Effector memory CD4-positive, alpha-beta T cell (primary cell): ENCODE measurements at regions not wholly inside any gene's neighbourhood (a gene's known extent, or its start where the extent isn't known, plus 50 kb on each side); places are given as distances from the start of the nearest gene placed in this dataset.

Source experiments
- DNase-seq, 3 donors: peaks; one replicate each; pipeline ENCODE4 v3.0.0-alpha.2; 2020
- H3K27ac ChIP-seq: 2 replicates; pipeline ENCODE4 v1.7.0; 2013; ENCODE audit warnings: mild to moderate bottlenecking, low read length, moderate library complexity; ENCODE audit not compliant: insufficient read depth, poor library complexity, severe bottlenecking
- H3K27me3 ChIP-seq: replicated peaks from 2 replicates; pipeline ENCODE4 v1.7.0; 2013; ENCODE audit warnings: mild to moderate bottlenecking, low read length; ENCODE audit not compliant: insufficient read depth, control insufficient read depth, poor library complexity, severe bottlenecking
- H3K36me3 ChIP-seq: 2 replicates; pipeline ENCODE4 v1.7.0; 2013; ENCODE audit warnings: mild to moderate bottlenecking, low read length, moderate library complexity; ENCODE audit not compliant: control insufficient read depth, insufficient read depth
- H3K4me1 ChIP-seq: 2 replicates; pipeline ENCODE4 v1.7.0; 2013; ENCODE audit warnings: low read length, mild to moderate bottlenecking; ENCODE audit not compliant: control insufficient read depth, insufficient read depth, poor library complexity, severe bottlenecking
- H3K4me3 ChIP-seq: 2 replicates; pipeline ENCODE4 v1.7.0; 2013; ENCODE audit warnings: low read length, low read depth, mild to moderate bottlenecking; ENCODE audit not compliant: insufficient read depth, poor library complexity, severe bottlenecking
- H3K9me3 ChIP-seq: 2 replicates; pipeline ENCODE4 v1.7.0; 2013; ENCODE audit warnings: mild to moderate bottlenecking, low read length, moderate library complexity; ENCODE audit not compliant: control insufficient read depth

GRCh38 chr4:152112190-152112589, 351.4 kb upstream of the GATB start:
- H3K4me1 ChIP-seq: peaks cover 18% of the 10 kb centered on the region
- DNase-seq: no peak
- H3K9me3 ChIP-seq: no peaks in the 10 kb centered on the region
- no peak overlapping the region for H3K4me3 ChIP-seq
- no peaks in the 10 kb centered on the region for H3K36me3 ChIP-seq
- no peaks in the 10 kb centered on the region for H3K27me3 ChIP-seq
- H3K27ac ChIP-seq: no peak overlapping the region

DNA sequence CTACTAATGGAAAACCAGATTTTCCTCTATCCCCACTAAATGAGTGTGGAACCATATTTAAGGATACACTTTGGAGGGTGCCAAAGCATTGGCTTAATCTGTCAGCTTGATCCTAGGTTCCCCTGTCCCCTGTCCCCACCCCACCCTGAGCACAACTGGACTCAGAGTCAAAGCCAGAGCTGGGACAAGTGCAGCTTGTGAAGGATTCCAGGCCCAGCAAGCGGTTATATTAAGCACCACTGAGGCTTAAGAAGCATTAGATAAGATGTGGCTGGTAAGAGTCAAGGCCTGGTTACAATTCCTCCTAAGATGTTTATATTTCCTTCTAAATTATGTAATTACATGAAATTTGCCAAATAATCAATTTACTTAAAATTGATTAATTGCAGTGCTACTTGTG, 350.0 kb upstream of the GATB start:
- H3K4me1 ChIP-seq: peaks cover 22% of the 10 kb centered on the region
- no peak overlapping the region for H3K4me3 ChIP-seq
- no peak for DNase-seq

GRCh38 chr4:152109531-152110509, 349.0 kb upstream of the GATB start:
- H3K4me3 ChIP-seq: no peak overlapping the region
- DNase-seq: no peak
- H3K4me1 ChIP-seq: peaks cover 20% of the 10 kb centered on the region
- no peaks in the 10 kb centered on the region for H3K9me3 ChIP-seq
- H3K27ac ChIP-seq: no peak overlapping the region
- no peaks in the 10 kb centered on the region for H3K27me3 ChIP-seq
- H3K36me3 ChIP-seq: no peaks in the 10 kb centered on the region

More for the DNA sequence above, 350.0 kb upstream of the GATB start:
- H3K9me3 ChIP-seq: no peaks in the 10 kb centered on the region
- H3K36me3 ChIP-seq: no peaks in the 10 kb centered on the region
- no peak overlapping the region for H3K27ac ChIP-seq
- no peaks in the 10 kb centered on the region for H3K27me3 ChIP-seq

- no peak for DNase-seq
- Histone ChIP-seq H3K27me3 (no peaks in the 10 kb centered on the region), H3K36me3 (no peaks in the 10 kb centered on the region), H3K4me1 (peaks cover 39% of the 10 kb centered on the region), H3K4me3 (no peak overlapping the region), H3K27ac (no peak overlapping the region), H3K9me3 (no peaks in the 10 kb centered on the region)
Observed at GRCh38 chr4:152107736-152108500, 347.1 kb upstream of the GATB start.

DNA sequence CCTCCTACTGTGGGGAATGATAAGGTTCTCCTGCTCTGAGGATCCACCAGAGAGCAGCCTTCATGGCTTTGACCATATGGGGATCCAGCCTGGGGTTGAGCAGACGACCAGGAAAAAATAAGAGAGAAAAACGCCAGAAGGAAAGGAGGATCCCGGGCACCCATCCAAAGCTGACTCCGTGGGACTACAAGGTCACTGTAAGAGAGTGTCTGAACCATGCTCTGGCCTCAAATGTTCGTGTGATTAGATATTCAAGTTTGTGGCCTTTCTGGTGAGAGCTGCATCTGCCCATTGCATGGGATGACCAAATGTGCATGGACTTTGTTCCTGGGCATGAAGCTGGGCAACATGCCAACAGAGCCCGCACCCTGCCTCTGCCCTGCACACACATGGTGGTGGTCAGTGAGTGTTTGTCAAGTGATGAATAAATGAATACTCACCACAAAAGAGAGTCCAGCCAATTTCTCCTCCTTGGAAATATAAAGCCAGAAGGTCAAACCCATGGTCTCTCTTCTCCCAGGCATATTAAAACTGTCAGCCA, 346.0 kb upstream of the GATB start:
- H3K4me3 ChIP-seq: no peak overlapping the region
- peaks cover 47% of the 10 kb centered on the region for H3K4me1 ChIP-seq
- no peak overlapping the region for H3K27ac ChIP-seq

DNA sequence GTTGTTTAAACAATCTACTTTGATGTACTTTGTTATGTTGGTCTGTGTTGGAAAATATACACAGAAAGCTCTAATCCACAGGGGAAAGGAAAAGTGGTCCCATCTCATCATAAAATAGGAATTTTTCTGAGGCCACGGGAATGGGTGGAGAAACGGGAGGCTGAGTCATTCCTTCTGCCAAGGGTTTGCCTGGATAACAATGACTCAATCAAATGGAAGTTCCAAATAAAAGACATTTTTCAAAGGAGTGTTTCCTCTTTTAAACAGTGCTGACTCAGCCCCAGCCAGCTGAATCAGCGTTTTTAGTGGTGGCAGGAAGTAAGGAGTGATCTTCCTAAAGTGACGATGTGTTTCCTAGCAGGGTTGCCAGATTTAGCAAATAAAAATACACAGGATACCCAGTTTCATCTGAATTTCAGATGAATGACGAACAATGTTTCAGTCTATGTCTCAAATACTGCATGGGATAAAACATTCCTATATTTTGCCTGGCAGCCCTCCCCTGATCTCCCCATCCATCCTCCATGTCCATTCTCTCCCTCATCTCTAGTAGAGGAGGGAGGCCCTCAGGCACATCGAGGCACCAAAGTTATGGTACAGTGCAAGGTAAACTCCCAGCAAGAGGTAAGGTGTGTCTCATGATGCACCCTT, 345.4 kb upstream of the GATB start:
- H3K4me3 ChIP-seq: no peak overlapping the region
- peaks cover 53% of the 10 kb centered on the region for H3K4me1 ChIP-seq
- no peaks in the 10 kb centered on the region for H3K27me3 ChIP-seq
- H3K36me3 ChIP-seq: no peaks in the 10 kb centered on the region
- DNase-seq: no peak
- H3K9me3 ChIP-seq: no peaks in the 10 kb centered on the region
- no peak overlapping the region for H3K27ac ChIP-seq

More for the DNA sequence above, 346.0 kb upstream of the GATB start:
- no peak for DNase-seq
- Histone ChIP-seq H3K9me3 (no peaks in the 10 kb centered on the region), H3K27me3 (no peaks in the 10 kb centered on the region), H3K36me3 (no peaks in the 10 kb centered on the region)

- Histone ChIP-seq H3K27ac (no peak overlapping the region), H3K4me3 (no peak overlapping the region)
Observed at GRCh38 chr4:152104901-152105357, 344.1 kb upstream of the GATB start.

GRCh38 chr4:152104356-152104755, 343.5 kb upstream of the GATB start:
- peaks cover 68% of the 10 kb centered on the region for H3K4me1 ChIP-seq
- no peak for DNase-seq
- H3K36me3 ChIP-seq: no peaks in the 10 kb centered on the region
- H3K27ac ChIP-seq: peak overlapping the region; percentile 86
- H3K27me3 ChIP-seq: no peaks in the 10 kb centered on the region
- H3K4me3 ChIP-seq: no peak overlapping the region
- no peaks in the 10 kb centered on the region for H3K9me3 ChIP-seq

More at GRCh38 chr4:152104901-152105357, 344.1 kb upstream of the GATB start:
- Histone ChIP-seq H3K4me1 (peaks cover 65% of the 10 kb centered on the region), H3K9me3 (no peaks in the 10 kb centered on the region), H3K27me3 (no peaks in the 10 kb centered on the region), H3K36me3 (no peaks in the 10 kb centered on the region)
- DNase-seq: no peak

GRCh38 chr4:152103181-152103901, 342.5 kb upstream of the GATB start:
- Histone ChIP-seq H3K4me1 (peaks cover 75% of the 10 kb centered on the region), H3K9me3 (no peaks in the 10 kb centered on the region), H3K27ac (peak overlapping the region; percentile 86), H3K4me3 (peak overlapping the region; percentile 45), H3K27me3 (no peaks in the 10 kb centered on the region), H3K36me3 (no peaks in the 10 kb centered on the region)
- DNase-seq: no peak
